KOPT-K1 (cell line): ENCODE measurements at regions not wholly inside any gene's neighbourhood (a gene's known extent, or its start where the extent isn't known, plus 50 kb on each side); places are given as distances from the start of the nearest gene placed in this dataset.

Source experiments
- H3K27ac ChIP-seq: fragments of 200-600 bp; sonication (generic); 2 replicates; pipeline ENCODE4 v1.5.1; 2016; ENCODE audit warnings: antibody characterized with exemption, mild to moderate bottlenecking, low read depth, low read length; ENCODE audit not compliant: poor library complexity, severe bottlenecking
- H3K36me3 ChIP-seq: fragments of 200-600 bp; sonication (generic); 2 replicates; pipeline ENCODE4 v1.5.1; 2017; ENCODE audit warnings: antibody characterized with exemption, mild to moderate bottlenecking, low read length, moderate library complexity; ENCODE audit not compliant: insufficient read depth
- H3K9me3 ChIP-seq: fragments of 200-600 bp; sonication (generic); 2 replicates; pipeline ENCODE4 v1.5.1; 2017; ENCODE audit warnings: antibody characterized with exemption, low read length, mild to moderate bottlenecking; ENCODE audit not compliant: insufficient read depth, poor library complexity, severe bottlenecking

DNA sequence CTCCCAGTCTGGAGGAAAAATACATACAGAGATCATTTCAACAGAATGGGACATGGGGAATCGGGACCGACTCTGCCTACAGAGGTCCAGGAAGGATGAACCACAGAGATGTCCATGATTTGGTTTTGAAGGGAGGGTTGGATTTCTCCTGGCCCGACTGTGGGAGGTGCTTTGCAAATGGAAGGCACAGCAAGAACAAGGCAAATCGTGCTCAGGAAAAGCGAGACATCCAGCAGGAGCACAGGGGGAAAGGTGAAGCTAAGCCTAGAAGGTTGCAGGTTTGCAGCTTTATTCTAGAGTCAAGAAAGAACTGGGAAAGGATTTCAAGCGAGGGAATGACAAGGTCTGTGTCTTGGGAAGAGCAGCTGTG is 181.9 kb downstream of the OPA1 start:
- Histone ChIP-seq H3K36me3 (no peaks in the 10 kb centered on the region), H3K27ac (no peak overlapping the region), H3K9me3 (no peaks in the 10 kb centered on the region)

DNA sequence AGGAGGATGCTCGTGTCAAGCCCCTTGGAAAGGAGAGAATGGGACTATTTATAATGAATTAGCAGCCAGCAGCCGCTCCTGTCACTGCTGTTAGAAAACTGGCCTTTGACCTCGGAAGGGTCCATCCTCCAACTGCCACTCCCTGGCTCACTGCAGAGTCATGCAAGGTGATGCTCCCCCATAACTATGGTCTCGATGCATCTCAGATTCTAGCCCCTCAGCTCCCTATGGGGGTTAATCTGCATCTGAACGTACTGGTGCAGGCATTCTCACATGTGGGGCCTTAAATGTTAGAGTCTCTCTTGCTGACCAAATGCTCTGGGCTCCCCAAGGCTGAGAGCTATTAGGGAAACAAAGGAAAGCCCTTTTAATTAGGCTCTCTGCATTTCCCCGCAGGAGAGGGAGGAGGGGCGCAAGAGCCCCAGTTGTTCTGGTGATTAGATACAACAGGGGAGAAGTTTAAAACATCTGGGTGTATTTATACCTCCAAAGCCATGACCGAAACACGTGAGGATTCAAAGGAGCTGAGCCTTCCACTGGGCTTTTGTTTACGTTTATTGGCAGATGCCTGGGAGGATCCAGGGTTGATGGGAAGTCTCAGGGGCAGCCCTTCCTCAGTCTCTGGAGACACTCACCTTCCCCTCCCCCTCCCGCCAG is 182.5 kb downstream of the OPA1 start:
- H3K9me3 ChIP-seq, result no peaks in the 10 kb centered on the region
- H3K36me3 ChIP-seq, result no peaks in the 10 kb centered on the region
- H3K27ac ChIP-seq, result no peak overlapping the region

- Histone ChIP-seq H3K9me3 (no peaks in the 10 kb centered on the region), H3K27ac (no peak overlapping the region), H3K36me3 (no peaks in the 10 kb centered on the region)
Measured at GRCh38 chr3:193776626-193777358, 183.8 kb downstream of the OPA1 start.

- no peak overlapping the region for H3K27ac ChIP-seq
Measured at GRCh38 chr3:193777524-193777923, 184.5 kb downstream of the OPA1 start.

DNA sequence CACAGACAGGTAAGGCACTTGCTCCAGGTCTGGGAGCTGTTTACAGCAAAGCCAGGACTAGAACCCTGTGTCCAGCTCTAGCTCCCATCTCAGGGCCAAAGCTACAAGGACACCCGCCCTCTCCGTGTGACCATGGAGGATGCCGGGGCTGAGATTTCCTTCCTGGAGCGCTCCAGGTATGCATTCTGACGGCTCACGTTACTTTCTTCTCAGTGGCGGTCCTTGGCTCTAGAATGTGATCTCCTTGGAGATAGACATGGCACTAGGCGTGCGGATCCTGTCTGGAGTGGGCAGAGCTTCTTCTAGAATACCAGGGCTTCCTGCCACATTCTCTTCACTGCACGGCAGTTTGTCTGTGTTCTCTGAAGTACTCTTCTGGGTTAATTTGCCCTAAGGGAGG is 185.7 kb downstream of the OPA1 start:
- no peaks in the 10 kb centered on the region for H3K36me3 ChIP-seq
- H3K9me3 ChIP-seq, result no peaks in the 10 kb centered on the region
- H3K27ac ChIP-seq, result no peak overlapping the region

More at GRCh38 chr3:193777524-193777923, 184.5 kb downstream of the OPA1 start:
- no peaks in the 10 kb centered on the region for H3K9me3 ChIP-seq
- H3K36me3 ChIP-seq, result no peaks in the 10 kb centered on the region

GRCh38 chr3:193779933-193780332 is 186.9 kb downstream of the OPA1 start:
- Histone ChIP-seq H3K9me3 (no peaks in the 10 kb centered on the region), H3K36me3 (no peaks in the 10 kb centered on the region), H3K27ac (no peak overlapping the region)

DNA sequence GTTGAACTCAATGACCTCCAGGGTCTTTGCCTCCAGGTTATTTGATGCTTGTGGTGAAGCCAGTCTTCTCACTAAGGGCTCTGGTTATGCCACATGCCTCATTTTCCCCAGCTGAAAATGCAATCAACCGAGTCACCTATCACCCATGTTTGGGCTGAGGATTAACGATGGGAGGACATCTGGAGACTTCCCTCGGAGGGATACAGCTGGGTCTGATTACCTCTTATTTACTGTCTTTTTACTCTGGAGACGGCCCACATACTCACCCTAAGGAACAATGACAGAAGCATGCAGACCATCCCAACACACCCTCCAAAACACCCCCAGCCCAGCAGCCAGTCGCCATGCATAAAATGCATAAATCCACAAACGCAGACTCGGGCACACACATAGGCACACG is 187.4 kb downstream of the OPA1 start:
- no peaks in the 10 kb centered on the region for H3K36me3 ChIP-seq

DNA sequence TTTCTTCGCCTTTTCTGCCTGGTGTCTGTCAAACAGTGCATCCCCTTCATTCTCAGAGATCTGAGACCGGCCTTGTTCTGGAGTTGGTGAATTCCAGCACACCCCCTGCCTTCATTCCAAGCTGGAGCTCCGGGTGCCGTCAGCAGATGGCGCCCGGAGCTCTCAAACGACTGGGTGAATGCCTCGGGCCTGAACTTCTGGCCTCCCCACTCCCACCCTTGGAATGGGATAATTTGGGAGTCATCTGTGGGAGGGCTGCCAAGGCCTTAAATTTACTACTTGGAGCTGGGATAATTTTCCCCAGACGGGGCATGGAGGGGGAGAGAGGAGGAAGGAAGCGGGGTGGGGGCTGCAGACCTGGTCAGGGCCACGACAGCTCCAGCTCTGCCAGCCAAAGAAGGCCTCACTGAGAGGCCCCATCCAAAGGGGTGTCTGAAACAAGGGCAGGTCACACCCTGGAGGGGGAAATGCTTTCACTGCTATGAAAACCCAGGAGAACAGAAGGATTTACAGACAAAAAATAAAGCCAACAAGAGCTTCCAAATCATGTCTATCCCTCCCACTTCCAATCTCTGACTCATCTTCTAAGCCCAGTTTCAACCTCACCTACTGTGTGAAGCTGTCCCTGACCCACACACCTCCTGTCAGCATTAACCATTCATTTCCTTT is 187.9 kb downstream of the OPA1 start:
- H3K27ac ChIP-seq, result no peak overlapping the region
- no peaks in the 10 kb centered on the region for H3K9me3 ChIP-seq
- H3K36me3 ChIP-seq, result no peaks in the 10 kb centered on the region

More for the DNA sequence above, 187.4 kb downstream of the OPA1 start:
- Histone ChIP-seq H3K9me3 (no peaks in the 10 kb centered on the region), H3K27ac (no peak overlapping the region)

GRCh38 chr3:193782276-193782647 is 189.3 kb downstream of the OPA1 start:
- Histone ChIP-seq H3K9me3 (no peaks in the 10 kb centered on the region), H3K27ac (no peak overlapping the region), H3K36me3 (no peaks in the 10 kb centered on the region)

DNA sequence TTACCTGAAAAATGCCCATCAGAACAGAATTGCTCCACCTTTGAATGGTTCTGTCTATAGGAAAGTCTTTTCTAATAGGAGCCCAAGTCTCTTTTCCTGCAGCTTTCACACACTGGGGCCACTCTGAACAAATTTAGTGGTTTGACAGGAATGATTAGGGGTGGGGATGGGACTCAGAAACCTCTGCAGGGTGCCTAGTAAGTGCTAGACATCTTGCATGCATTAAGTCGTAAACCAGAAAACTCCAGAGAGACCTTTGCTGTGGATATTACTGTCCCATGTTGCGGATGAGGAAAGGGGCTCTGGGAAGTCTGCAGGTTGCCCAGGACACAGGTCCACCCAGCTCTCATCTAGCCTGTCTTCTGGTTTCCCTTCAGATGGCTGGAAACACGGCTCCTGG is 189.7 kb downstream of the OPA1 start:
- Histone ChIP-seq H3K36me3 (no peaks in the 10 kb centered on the region), H3K9me3 (no peaks in the 10 kb centered on the region), H3K27ac (no peak overlapping the region)

DNA sequence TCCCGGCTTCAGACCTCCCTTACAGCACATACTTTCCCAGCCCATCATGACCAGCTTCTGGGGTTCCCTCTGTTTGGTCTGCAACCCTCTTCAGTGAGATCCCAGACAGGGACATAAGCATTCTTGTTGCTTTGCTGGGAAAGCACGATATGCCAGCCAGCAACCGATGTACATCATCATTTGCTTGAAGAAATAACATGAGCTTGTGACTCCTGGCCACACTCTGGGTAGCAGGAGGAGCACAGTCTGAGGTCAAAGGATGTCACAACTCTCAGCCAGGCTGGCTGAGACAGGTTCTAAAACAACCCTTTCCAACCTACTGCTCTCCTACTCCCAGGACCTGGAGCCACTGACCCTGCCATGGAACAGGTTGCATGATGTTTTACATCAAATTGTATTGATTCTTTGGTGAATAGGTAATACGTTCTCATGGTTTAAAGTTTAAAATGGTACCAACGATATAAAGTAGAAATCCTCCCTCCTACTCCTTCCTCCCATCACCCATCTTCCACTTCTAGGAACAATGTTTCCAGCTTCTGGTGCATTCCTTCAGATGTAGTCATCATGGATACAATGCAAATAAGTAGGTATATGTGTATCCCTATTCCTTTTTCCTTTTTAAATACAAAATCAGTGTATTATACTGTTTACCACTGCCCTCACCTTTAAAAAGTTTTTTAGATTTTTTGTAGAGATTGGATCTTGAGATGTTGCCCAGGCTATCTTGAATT is 190.3 kb downstream of the OPA1 start:
- Histone ChIP-seq H3K9me3 (no peaks in the 10 kb centered on the region), H3K27ac (no peak overlapping the region), H3K36me3 (no peaks in the 10 kb centered on the region)

DNA sequence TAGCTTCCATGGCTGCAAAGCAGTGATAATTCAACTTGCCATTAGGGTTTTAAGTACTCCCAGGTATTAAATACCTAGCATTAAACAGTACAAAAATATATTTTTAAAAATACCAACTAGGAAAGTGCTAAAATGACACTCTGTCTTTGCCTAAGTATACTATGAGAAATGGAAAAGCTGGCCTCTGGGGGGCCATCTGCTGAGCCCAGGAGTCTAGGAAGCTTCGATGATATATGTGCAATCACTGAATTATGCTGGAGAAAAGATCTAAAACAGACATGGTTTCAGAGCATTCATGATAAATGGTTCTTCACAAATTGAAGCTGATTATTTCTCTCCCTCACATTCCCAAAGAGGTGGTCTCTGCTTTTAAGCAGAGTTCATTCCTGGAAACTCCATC is 191.8 kb downstream of the OPA1 start:
- H3K9me3 ChIP-seq, result no peaks in the 10 kb centered on the region
- no peak overlapping the region for H3K27ac ChIP-seq
- H3K36me3 ChIP-seq, result no peaks in the 10 kb centered on the region

DNA sequence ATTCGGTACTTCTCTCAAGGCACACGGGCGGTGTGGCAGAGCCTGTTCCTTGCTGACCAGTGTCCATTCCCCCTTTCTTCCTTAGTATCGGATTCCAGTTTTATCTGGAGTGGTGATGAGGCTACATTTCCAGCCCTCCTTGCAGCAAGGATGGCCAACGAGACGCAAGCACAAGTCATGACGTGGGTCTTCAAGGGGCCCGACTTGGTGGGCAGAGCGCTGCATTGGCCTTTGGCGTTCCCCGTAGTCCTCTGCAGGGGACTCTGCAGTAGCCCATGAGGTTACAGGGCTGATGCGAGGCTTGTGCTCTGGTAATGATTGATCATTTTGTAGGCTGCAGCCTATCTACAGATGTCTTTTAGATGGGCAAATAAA is 194.5 kb downstream of the OPA1 start:
- Histone ChIP-seq H3K27ac (no peak overlapping the region), H3K9me3 (no peaks in the 10 kb centered on the region), H3K36me3 (no peaks in the 10 kb centered on the region)

DNA sequence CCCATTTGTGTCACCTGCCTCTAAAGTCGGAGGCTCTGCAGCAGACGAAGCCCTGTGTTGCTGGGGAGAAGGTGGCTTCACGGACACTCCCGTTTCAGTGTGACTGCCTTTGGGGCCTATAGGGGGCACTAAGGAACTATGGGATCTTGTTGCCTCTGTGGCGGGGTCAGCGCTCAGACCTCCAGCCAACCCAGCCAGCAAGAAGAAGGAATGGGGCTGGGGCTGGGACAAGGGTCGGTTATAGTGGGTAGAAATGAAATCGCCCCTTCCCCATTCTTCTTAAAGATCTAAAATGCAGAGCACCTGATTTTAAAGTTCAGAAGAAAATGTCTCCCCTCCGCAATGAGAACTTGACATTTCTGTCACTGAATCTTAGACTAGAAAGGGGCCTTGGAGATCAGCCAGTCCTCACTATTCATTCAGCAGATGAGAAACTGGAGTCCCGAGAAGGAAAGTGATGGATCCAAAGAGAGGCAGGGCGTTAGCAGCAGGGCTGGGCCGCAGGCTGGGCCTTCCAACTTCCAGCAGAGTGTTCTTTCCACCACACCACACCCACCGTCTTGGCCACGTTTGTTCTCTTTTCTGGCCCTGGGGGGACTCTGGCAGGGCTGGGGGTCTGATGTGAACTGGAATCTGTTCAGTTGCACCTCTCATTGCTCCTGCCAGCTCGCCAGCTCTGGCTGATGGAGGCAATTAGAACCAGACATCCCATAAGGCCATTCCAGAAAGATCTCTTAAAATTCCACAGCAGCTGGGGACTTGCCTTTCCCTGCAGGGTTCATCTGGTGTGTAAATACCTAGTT is 195.4 kb downstream of the OPA1 start:
- Histone ChIP-seq H3K27ac (no peak overlapping the region), H3K9me3 (no peaks in the 10 kb centered on the region), H3K36me3 (no peaks in the 10 kb centered on the region)
